GM12864 (cell line): ENCODE measurements at regions not wholly inside any gene's neighbourhood (a gene's known extent, or its start where the extent isn't known, plus 50 kb on each side); places are given as distances from the start of the nearest gene placed in this dataset.
"Not testable (repeated sequence)": the region's sequence is repeated elsewhere in the genome, so short reads cannot be mapped to it uniquely, and the experiment has no call there.

Experiments used
- DNase-seq: peaks from one replicate; pipeline ENCODE4 v3.0.0-alpha.2; 2011; ENCODE audit warnings: low read depth
- H3K4me3 ChIP-seq: 2 replicates; pipeline ENCODE4 v1.5.1; 2011; ENCODE audit warnings: mild to moderate bottlenecking, low read depth, low read length, control low read depth
- TF ChIP-seq, protein P1 (sequence below): IDR thresholded peaks from 2 replicates; pipeline ENCODE4 v1.5.1; 2011; ENCODE audit warnings: low read depth, mild to moderate bottlenecking, moderate library complexity, low read length, control low read depth, inconsistent platforms; ENCODE audit errors: missing control alignments

GRCh38 chr5:110879675-110880074 is 140.9 kb downstream of the SLC25A46 start:
- no peak overlapping the region for H3K4me3 ChIP-seq
- TF ChIP-seq, protein P1, sequence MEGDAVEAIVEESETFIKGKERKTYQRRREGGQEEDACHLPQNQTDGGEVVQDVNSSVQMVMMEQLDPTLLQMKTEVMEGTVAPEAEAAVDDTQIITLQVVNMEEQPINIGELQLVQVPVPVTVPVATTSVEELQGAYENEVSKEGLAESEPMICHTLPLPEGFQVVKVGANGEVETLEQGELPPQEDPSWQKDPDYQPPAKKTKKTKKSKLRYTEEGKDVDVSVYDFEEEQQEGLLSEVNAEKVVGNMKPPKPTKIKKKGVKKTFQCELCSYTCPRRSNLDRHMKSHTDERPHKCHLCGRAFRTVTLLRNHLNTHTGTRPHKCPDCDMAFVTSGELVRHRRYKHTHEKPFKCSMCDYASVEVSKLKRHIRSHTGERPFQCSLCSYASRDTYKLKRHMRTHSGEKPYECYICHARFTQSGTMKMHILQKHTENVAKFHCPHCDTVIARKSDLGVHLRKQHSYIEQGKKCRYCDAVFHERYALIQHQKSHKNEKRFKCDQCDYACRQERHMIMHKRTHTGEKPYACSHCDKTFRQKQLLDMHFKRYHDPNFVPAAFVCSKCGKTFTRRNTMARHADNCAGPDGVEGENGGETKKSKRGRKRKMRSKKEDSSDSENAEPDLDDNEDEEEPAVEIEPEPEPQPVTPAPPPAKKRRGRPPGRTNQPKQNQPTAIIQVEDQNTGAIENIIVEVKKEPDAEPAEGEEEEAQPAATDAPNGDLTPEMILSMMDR: no peak
- DNase-seq: no peak

DNA sequence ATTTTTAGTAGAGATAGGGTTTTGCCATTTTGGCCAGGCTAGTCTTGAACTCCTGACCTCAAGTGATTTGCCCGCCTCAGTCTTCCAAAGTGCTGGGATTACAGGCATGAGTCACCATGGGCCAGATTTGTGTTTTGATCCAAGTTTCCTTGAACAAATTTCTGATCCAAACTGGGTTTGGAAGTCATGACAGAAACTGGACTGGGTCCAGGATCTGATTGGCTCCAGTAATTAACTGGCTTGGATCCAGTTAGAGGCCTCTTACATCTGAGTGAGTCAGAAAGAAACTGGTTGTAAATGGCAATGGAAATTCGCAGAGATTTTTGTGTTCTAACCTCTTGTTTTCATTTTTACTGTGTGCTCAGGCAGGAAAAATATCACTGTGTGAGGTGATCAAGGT is 141.6 kb downstream of the SLC25A46 start:
- TF ChIP-seq, protein P1: no peak
- DNase-seq: no peak
- H3K4me3 ChIP-seq: no peak overlapping the region

- no peak overlapping the region for H3K4me3 ChIP-seq
- TF ChIP-seq, protein P1: no peak
- DNase-seq: no peak
These were observed 145.2 kb downstream of the SLC25A46 start for GRCh38 chr5:110884005-110884404.

DNA sequence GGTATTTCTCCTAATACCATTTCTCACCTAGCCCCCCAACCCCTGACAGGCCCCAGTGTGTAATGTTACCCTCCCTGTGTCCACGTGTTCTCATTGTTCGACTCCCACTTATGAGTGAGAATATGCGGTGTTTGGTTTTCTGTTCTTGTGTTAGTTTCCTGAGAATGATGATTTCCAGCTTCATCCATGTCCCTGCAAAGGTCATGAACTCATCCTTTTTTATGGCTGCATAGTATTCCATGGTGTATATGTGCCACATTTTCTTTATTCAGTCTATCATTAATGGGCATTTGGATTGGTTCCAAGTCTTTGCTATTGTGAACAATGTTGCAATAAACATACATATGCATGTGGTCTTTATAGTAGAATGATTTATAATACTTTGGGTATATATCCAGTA is 148.4 kb downstream of the SLC25A46 start:
- DNase-seq, H3K4me3 ChIP-seq: not testable (repeated sequence)

GRCh38 chr5:110893854-110894483 is 155.2 kb downstream of the SLC25A46 start:
- not testable (repeated sequence) for DNase-seq, H3K4me3 ChIP-seq

DNA sequence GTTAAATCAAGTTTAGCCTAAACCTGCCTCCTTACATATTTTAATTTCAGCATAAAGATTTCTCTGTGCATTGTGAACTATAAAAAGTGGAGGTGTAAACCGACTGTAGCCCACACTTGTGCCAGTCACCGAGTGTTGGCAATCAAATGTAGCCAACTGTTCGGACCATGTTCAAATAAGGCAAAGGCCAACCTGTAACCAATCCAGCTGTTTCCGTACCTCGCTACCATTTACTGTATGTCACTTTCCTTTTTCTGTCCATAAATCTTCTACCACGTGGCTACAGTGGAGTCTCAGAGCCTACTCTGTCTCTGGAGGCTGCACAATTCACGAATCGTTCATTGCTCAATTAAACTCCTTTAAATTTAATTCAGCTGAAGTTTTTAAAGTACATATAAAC is 156.0 kb downstream of the SLC25A46 start:
- no peak for DNase-seq
- no peak overlapping the region for H3K4me3 ChIP-seq
- TF ChIP-seq, protein P1: no peak

DNA sequence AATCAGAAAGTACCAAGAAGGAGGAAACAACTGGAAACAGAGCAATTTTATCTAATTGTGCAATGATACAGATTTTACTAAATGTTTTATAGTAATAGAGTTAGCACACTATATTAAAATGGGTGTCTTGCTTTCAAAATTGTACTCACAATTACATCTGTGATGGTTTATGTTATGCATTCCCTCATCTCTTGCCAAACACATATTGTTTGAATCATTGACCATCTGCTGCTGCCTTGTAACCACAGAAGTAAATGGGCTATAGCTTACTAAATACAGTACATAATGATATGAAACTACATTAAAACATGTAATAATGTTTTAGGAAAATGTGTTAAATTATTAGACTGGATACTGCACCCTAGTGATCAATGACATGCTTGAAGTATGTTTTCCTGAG is 158.1 kb downstream of the SLC25A46 start:
- H3K4me3 ChIP-seq: no peak overlapping the region
- DNase-seq: no peak
- TF ChIP-seq, protein P1: no peak

- TF ChIP-seq, protein P1: no peak
- no peak overlapping the region for H3K4me3 ChIP-seq
- DNase-seq: no peak
These were observed 161.0 kb downstream of the SLC25A46 start for GRCh38 chr5:110899566-110900412.
